GM12891 (cell line): ENCODE measurements at regions not wholly inside any gene's neighbourhood (a gene's known extent, or its start where the extent isn't known, plus 50 kb on each side); places are given as distances from the start of the nearest gene placed in this dataset.

Source experiments
- PAX5 ChIP-seq: IDR thresholded peaks from 2 replicates; pipeline ENCODE4 v1.6.1; 2011; ENCODE audit warnings: low read length, moderate library complexity, mild to moderate bottlenecking; ENCODE audit not compliant: insufficient read depth, severe bottlenecking
- POLR2A ChIP-seq: IDR thresholded peaks from 2 replicates; pipeline ENCODE4 v1.6.1; 2011; ENCODE audit warnings: low read depth, low read length, control low read depth
- POLR2AphosphoS5 ChIP-seq: IDR thresholded peaks from 2 replicates; pipeline ENCODE4 v1.6.1; 2011; ENCODE audit warnings: low read depth, low read length, control low read depth
- POU2F2 ChIP-seq: IDR thresholded peaks from 2 replicates; pipeline ENCODE4 v1.6.1; 2011; ENCODE audit warnings: low read depth, mild to moderate bottlenecking, control low read depth, low read length, moderate library complexity
- SPI1 ChIP-seq: IDR thresholded peaks from 2 replicates; pipeline ENCODE4 v1.6.1; 2011; ENCODE audit warnings: low read depth, low read length, control low read depth
- TAF1 ChIP-seq: IDR thresholded peaks from 2 replicates; pipeline ENCODE4 v1.6.1; 2011; ENCODE audit warnings: low read depth, low read length, control low read depth

DNA sequence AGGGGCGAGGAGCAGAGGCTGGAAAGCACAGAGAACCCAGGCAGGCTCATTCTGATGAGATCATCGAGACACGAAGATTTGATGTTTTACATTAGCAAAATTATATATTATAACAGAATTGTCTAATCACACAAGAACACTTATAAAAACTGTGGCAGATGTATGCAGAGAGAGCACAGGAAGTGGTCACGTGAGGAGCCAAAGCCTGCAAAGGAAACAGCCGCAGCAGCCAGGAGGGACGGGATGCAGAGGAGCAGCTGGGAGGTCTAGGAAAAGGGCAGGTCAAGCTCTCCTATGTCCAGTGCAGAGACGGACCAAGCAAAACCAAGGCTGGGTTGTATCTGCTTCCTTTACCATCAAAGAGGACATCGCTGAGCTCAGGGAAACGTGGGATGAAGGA is 355.1 kb upstream of the MYT1L start:
- TF ChIP-seq POLR2A (no peak), POLR2AphosphoS5 (no peak), PAX5 (no peak), POU2F2 (no peak), TAF1 (no peak), SPI1 (no peak)
